ENCODE measurements at regions not wholly inside any gene's neighbourhood (a gene's known extent, or its start where the extent isn't known, plus 50 kb on each side); places are given as distances from the start of the nearest gene placed in this dataset.

GRCh38 chr4:121266982-121267381, 102.9 kb upstream of the TNIP3 start:
- Histone ChIP-seq H3K9me3 (no peaks in the 10 kb centered on the region), H3K36me3 (no peaks in the 10 kb centered on the region), H3K4me3 (no peak overlapping the region), H3K4me1 (no peaks in the 10 kb centered on the region), H3K27me3 (no peaks in the 10 kb centered on the region), H3K27ac (no peak overlapping the region)
- no peak for DNase-seq (ENCODE audit: low spot score)
- TF ChIP-seq, protein P1, sequence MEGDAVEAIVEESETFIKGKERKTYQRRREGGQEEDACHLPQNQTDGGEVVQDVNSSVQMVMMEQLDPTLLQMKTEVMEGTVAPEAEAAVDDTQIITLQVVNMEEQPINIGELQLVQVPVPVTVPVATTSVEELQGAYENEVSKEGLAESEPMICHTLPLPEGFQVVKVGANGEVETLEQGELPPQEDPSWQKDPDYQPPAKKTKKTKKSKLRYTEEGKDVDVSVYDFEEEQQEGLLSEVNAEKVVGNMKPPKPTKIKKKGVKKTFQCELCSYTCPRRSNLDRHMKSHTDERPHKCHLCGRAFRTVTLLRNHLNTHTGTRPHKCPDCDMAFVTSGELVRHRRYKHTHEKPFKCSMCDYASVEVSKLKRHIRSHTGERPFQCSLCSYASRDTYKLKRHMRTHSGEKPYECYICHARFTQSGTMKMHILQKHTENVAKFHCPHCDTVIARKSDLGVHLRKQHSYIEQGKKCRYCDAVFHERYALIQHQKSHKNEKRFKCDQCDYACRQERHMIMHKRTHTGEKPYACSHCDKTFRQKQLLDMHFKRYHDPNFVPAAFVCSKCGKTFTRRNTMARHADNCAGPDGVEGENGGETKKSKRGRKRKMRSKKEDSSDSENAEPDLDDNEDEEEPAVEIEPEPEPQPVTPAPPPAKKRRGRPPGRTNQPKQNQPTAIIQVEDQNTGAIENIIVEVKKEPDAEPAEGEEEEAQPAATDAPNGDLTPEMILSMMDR (IDR thresholded peaks at IDR 0.05), result no peak

- no peak overlapping the region for H3K4me3 ChIP-seq
- no peaks in the 10 kb centered on the region for H3K4me1 ChIP-seq
- TF ChIP-seq, protein P1 (IDR thresholded peaks at IDR 0.05), result no peak
- no peak overlapping the region for H3K27ac ChIP-seq
- peaks cover 0 to 6% of the 10 kb centered on the region in 2 donors for H3K27me3 ChIP-seq
- H3K36me3 ChIP-seq, result no peaks in the 10 kb centered on the region
- no peak for DNase-seq (ENCODE audit: low spot score)
- H3K9me3 ChIP-seq, result no peaks in the 10 kb centered on the region
Measured at GRCh38 chr4:121256887-121257466, 92.9 kb upstream of the TNIP3 start.

DNA sequence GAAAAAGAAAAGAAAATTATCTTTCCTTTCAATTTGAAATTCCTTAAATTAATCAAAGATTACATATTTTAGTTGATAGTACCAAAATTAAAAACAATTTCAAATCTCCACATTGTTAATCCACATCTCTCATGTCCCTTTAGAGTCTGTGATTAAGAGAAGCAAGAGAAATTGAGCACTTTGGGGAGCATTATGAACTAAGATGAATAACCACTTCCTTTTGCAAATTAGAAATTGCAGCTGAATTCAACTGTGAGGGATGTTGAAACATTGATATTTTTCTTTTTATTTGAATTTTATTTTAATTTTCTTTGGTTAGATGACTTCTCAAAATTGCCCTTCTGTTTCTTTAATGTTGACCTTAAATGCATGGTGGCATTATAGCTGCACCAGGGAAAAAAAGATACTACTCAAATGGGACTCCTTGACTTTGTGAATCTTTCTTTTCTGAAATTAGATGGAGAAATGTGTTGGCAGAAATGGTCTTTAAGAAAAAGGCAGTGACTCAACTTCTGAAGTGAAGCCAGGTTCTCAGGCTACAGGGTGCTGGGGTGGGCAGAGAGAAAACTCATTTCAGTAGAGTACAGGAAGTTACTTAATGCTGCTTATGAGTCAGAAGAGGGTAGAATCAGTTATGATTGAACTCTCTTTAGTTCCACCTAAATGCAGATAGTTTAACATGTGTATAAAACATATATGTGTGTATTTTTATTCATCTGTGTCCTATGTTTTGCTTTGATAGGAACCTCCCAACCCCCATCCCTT, 92.0 kb upstream of the TNIP3 start:
- no peaks in the 10 kb centered on the region for H3K9me3 ChIP-seq
- no peaks in the 10 kb centered on the region for H3K36me3 ChIP-seq
- H3K4me1 ChIP-seq, result no peaks in the 10 kb centered on the region
- TF ChIP-seq, protein P1 (IDR thresholded peaks at IDR 0.05), result no peak
- H3K27ac ChIP-seq, result no peak overlapping the region
- DNase-seq (ENCODE audit: low spot score), result no peak
- peaks cover 0 to 4% of the 10 kb centered on the region in 2 donors for H3K27me3 ChIP-seq
- no peak overlapping the region for H3K4me3 ChIP-seq

DNA sequence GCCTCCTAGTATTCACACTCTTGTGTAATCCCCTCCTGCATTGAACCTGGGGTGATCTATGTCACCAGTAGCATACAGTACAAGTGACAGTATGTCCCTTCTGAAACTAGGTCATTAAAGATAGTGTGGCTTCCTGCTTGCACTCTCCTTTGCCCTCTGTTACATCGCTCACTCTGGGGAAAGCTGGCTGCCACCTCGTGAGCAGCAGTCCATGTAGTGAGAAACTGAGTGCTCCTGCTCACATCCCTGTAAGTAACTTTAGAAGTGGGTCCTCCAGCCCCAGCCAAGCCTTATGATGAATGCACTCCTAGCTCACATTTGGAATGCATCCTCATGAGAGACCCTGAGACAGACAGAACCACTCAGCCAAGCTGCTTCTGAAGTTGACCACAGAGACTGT, 89.8 kb upstream of the TNIP3 start:
- Histone ChIP-seq H3K4me1 (no peaks in the 10 kb centered on the region), H3K27ac (no peak overlapping the region), H3K27me3 (no peaks in the 10 kb centered on the region), H3K9me3 (no peaks in the 10 kb centered on the region), H3K36me3 (no peaks in the 10 kb centered on the region), H3K4me3 (no peak overlapping the region)
- TF ChIP-seq, protein P1 (IDR thresholded peaks at IDR 0.05), result no peak
- no peak for DNase-seq (ENCODE audit: low spot score)

DNA sequence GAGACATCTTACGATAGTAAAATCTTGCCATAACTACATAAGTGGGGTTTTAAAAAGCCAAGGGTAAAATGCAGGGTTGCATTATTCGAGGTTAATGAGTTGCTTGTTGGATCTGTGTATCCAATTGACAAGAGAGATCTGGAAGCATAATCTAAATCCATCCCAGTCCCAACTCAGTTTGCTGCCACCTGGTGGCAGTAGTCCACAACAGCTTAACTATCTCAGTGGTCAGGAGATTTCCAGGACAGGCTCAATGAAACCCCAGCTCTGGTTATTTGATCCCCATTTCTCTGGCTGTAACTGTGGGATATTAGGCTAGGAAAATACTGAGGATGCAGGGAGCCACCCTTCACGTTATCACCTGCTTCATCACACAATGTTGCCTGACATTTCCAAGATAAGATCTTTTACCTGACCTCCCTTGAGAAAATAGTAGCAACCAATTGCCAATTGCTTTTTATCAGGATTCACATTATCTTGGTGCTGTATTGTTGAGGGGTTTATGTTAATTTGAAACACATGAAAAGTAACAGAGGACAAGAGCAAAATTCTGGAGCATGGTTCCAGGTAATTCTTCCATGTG, 88.2 kb upstream of the TNIP3 start:
- no peaks in the 10 kb centered on the region for H3K36me3 ChIP-seq
- DNase-seq (ENCODE audit: low spot score), result peak; percentile 63
- H3K27ac ChIP-seq, result no peak overlapping the region
- TF ChIP-seq, protein P1 (IDR thresholded peaks at IDR 0.05), result peak; percentile 59 to 89
- H3K4me3 ChIP-seq, result no peak overlapping the region
- H3K9me3 ChIP-seq, result no peaks in the 10 kb centered on the region
- H3K4me1 ChIP-seq, result no peaks in the 10 kb centered on the region
- H3K27me3 ChIP-seq, result no peaks in the 10 kb centered on the region

All from right atrium auricular region (tissue), 2 donors.